CD14-positive monocyte (primary cell): ENCODE measurements at regions not wholly inside any gene's neighbourhood (a gene's known extent, or its start where the extent isn't known, plus 50 kb on each side); places are given as distances from the start of the nearest gene placed in this dataset.

Experiments
- DNase-seq, 3 donors: peaks; one replicate each; pipeline ENCODE4 v3.0.0-alpha.2; 2011 to 2022
- H2AFZ ChIP-seq: 2 replicates; pipeline ENCODE4 v1.6.0; 2012; ENCODE audit warnings: mild to moderate bottlenecking, low read depth, low read length, inconsistent platforms; ENCODE audit not compliant: insufficient read depth, poor library complexity, severe bottlenecking
- H3K27ac ChIP-seq, 2 donors: 1 replicate in 1 of 2; 2 replicates in 1 of 2; pipeline ENCODE4 v1.5.1; 2012 to 2013; ENCODE audit warnings: low read length in 2 of 2, control low read depth in 1 of 2, inconsistent platforms in 1 of 2, low read depth in 1 of 2, mild to moderate bottlenecking in 1 of 2
- H3K27me3 ChIP-seq, 2 donors: one replicate each; pipeline versions ENCODE4 v1.6.0 to v1.6.1; 2011 to 2013; ENCODE audit warnings: low read length in 2 of 2; ENCODE audit not compliant: control insufficient read depth in 2 of 2, insufficient read depth in 2 of 2
- H3K36me3 ChIP-seq, 2 donors: replicated peaks in 1 of 2; 1 replicate in 1 of 2; 2 replicates in 1 of 2; pipeline versions ENCODE4 v1.5.1 to v1.6.1; 2012 to 2013; ENCODE audit warnings: low read length in 2 of 2, control low read depth in 1 of 2, inconsistent platforms in 1 of 2, mild to moderate bottlenecking in 1 of 2; ENCODE audit not compliant: insufficient read depth in 2 of 2, control insufficient read depth in 1 of 2
- H3K4me1 ChIP-seq, 2 donors: 1 replicate in 1 of 2; 2 replicates in 1 of 2; pipeline versions ENCODE4 v1.5.1 to v1.6.1; 2012 to 2013; ENCODE audit warnings: low read length in 2 of 2, control low read depth in 1 of 2, inconsistent platforms in 1 of 2, mild to moderate bottlenecking in 1 of 2, moderate library complexity in 1 of 2; ENCODE audit not compliant: insufficient read depth in 2 of 2, control insufficient read depth in 1 of 2
- H3K4me2 ChIP-seq: replicated peaks from 2 replicates; pipeline ENCODE3; 2012; ENCODE audit warnings: low read length, moderate library complexity, mild to moderate bottlenecking; ENCODE audit not compliant: poor library complexity, severe bottlenecking; ENCODE audit errors: extremely low read depth
- H3K4me3 ChIP-seq, 3 experiments: fragments of 200-600 bp in 1 of 3; sonication (generic) in 1 of 3; replicated peaks in 1 of 3; 1 replicate in 2 of 3; 2 replicates in 1 of 3; pipeline ENCODE4 v1.5.1; 2011 to 2013; ENCODE audit warnings: low read length in 3 of 3, mild to moderate bottlenecking in 3 of 3, control low read depth in 2 of 3, low read depth in 2 of 3, inconsistent platforms in 1 of 3, moderate library complexity in 1 of 3
- H3K79me2 ChIP-seq: 2 replicates; pipeline ENCODE4 v1.6.0; 2012; ENCODE audit warnings: mild to moderate bottlenecking, control low read depth, inconsistent platforms, low read length, moderate library complexity; ENCODE audit not compliant: insufficient read depth
- H3K9ac ChIP-seq: 2 replicates; pipeline ENCODE4 v1.6.0; 2017; ENCODE audit warnings: low read length, mild to moderate bottlenecking; ENCODE audit not compliant: insufficient read depth, poor library complexity, severe bottlenecking
- H3K9me3 ChIP-seq, 2 donors: replicated peaks in 1 of 2; 1 replicate in 1 of 2; 2 replicates in 1 of 2; pipeline versions ENCODE4 v1.5.1 to v1.6.1; 2012 to 2013; ENCODE audit warnings: low read length in 2 of 2, control low read depth in 1 of 2; ENCODE audit not compliant: control insufficient read depth in 1 of 2, insufficient read depth in 1 of 2
- H4K20me1 ChIP-seq: 2 replicates; pipeline ENCODE4 v1.6.0; 2012; ENCODE audit warnings: mild to moderate bottlenecking, low read length, control low read depth, moderate library complexity; ENCODE audit not compliant: insufficient read depth
- H3K27ac Mint-ChIP-seq, 7 donors: one replicate each; pipeline ENCODE4 v1.8.0; 2020; ENCODE audit warnings: mild to moderate bottlenecking in 7 of 7, mixed read lengths in 7 of 7, moderate library complexity in 6 of 7, inconsistent platforms in 2 of 7
- H3K27me3 Mint-ChIP-seq, 3 donors: one replicate each; pipeline ENCODE4 v1.8.0; 2021 to 2022; ENCODE audit warnings: low read depth in 3 of 3, mild to moderate bottlenecking in 3 of 3, mixed read lengths in 3 of 3, moderate library complexity in 3 of 3, inconsistent platforms in 1 of 3
- H3K36me3 Mint-ChIP-seq, 2 donors: one replicate each; pipeline ENCODE4 v1.8.0; 2020; ENCODE audit warnings: mixed read lengths in 2 of 2, inconsistent platforms in 1 of 2, mild to moderate bottlenecking in 1 of 2
- H3K4me1 Mint-ChIP-seq: one replicate; pipeline ENCODE4 v1.8.0; 2020; ENCODE audit warnings: mild to moderate bottlenecking, mixed read lengths
- H3K4me3 Mint-ChIP-seq, 2 donors: one replicate each; pipeline ENCODE4 v1.8.0; 2020; ENCODE audit warnings: mild to moderate bottlenecking in 2 of 2, mixed read lengths in 2 of 2, moderate library complexity in 1 of 2
- H3K9me3 Mint-ChIP-seq, 7 donors: one replicate each; pipeline ENCODE4 v1.8.0; 2020 to 2022; ENCODE audit warnings: mixed read lengths in 7 of 7, mild to moderate bottlenecking in 6 of 7, moderate library complexity in 6 of 7, inconsistent platforms in 2 of 7
- CTCF ChIP-seq: fragments of 200-600 bp; IDR thresholded peaks from one replicate; pipeline ENCODE4 v1.8.0; 2022; ENCODE audit warnings: antibody characterized with exemption, mild to moderate bottlenecking
- WGBS: methylation state at CpG from one replicate; pipeline ENCODE4 v1.1.5; 2013; ENCODE audit warnings: missing lambda C conversion rate; ENCODE audit not compliant: insufficient coverage; 5-methylcytosine and 5-hydroxymethylcytosine counted together
- intact Hi-C, 2 donors: fragments of 100-400 bp; cut with micrococcal nuclease; formaldehyde crosslinking; loops; one replicate each; pipeline versions ENCODE4 v1.15.0 to v1.15.1; 2023

DNA sequence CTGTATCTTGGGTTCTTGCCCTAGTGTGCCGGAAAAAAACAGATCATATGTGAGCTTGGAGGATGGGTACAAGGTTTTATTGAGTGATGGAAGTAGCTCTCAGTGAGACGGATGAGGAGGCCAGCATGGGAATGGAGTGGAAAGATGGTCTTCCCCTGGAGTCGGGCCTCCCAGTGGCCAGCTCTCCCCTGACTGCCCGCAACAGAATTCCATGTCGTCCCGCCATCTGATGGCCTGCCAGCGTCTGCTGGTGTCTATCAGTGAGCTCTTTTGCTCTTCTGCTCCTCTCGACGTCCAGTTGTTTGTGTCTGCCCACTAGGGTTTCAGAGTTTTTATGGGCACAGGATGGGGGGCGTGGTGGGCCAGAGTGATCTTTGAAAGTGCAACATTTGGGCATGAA, 315.2 kb upstream of the BRINP3 start:
- Mint-ChIP-seq H3K4me1 (no peaks in the 10 kb centered on the region), H3K27ac (no peak overlapping the region), H3K4me3 (no peak overlapping the region), H3K36me3 (no peaks in the 10 kb centered on the region), H3K9me3 (peaks cover 0 to 8% (median 4%) of the 10 kb centered on the region in 7 donors), H3K27me3 (peaks cover 0 to 1% (median 0%) of the 10 kb centered on the region in 3 donors)
- no peaks in the 10 kb centered on the region for H3K36me3 ChIP-seq
- no peak overlapping the region for H3K4me3 ChIP-seq
- no peaks in the 10 kb centered on the region for H3K27me3 ChIP-seq
- H3K79me2 ChIP-seq = no peaks in the 10 kb centered on the region
- intact Hi-C loops = no loop called here
- H2AFZ ChIP-seq = no peak overlapping the region
- no peak overlapping the region for H3K4me2 ChIP-seq
- H3K27ac ChIP-seq = no peak overlapping the region
- no peak for TF ChIP-seq CTCF
- 95% methylated on average over 9 of the region's 10 CpGs for WGBS
- H4K20me1 ChIP-seq = no peaks in the 10 kb centered on the region
- no peaks in the 10 kb centered on the region for H3K4me1 ChIP-seq
- DNase-seq = no peak
- H3K9me3 ChIP-seq = peaks cover 0 to 4% of the 10 kb centered on the region in 2 donors
- no peak overlapping the region for H3K9ac ChIP-seq

DNA sequence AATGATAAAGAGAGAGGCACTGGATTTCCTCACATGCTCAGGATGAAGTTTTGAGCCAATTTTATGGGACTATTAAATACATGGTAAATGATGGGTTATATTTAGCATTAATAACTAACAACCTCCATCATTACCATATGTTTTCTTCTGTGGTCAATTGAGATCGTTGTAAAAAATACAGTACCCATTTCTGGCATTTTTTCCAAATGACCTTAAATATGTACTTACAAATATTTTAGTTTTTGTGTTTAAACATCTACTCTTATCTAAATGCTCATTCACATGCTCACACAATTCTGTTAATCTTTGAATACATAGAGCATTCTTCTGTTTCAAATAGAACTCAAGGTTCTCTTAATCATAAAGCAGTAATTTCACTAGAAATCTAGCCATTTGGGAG, 330.0 kb upstream of the BRINP3 start:
- H3K4me3 ChIP-seq = no peak overlapping the region
- H3K36me3 ChIP-seq = no peaks in the 10 kb centered on the region
- no CpG with 5 or more reads among the region's 1 CpG for WGBS
- no peaks in the 10 kb centered on the region for H3K27me3 ChIP-seq
- intact Hi-C loops = no loop called here
- H3K9me3 Mint-ChIP-seq = peaks cover 5 to 23% (median 10%) of the 10 kb centered on the region in 7 donors
- no peak overlapping the region for H3K9ac ChIP-seq
- no peak for DNase-seq
- no peaks in the 10 kb centered on the region for H4K20me1 ChIP-seq
- H3K4me1 ChIP-seq = no peaks in the 10 kb centered on the region
- H2AFZ ChIP-seq = no peak overlapping the region
- H3K27ac Mint-ChIP-seq = no peak overlapping the region
- H3K27ac ChIP-seq = no peak overlapping the region
- H3K79me2 ChIP-seq = no peaks in the 10 kb centered on the region
- no peaks in the 10 kb centered on the region for H3K27me3 Mint-ChIP-seq
- H3K9me3 ChIP-seq = peaks cover 15 to 22% of the 10 kb centered on the region in 2 donors
- H3K4me3 Mint-ChIP-seq = no peak overlapping the region
- TF ChIP-seq CTCF = no peak
- H3K4me1 Mint-ChIP-seq = no peaks in the 10 kb centered on the region
- no peaks in the 10 kb centered on the region for H3K36me3 Mint-ChIP-seq
- H3K4me2 ChIP-seq = no peak overlapping the region
